HUDEP-2 (cell line): ENCODE measurements at regions not wholly inside any gene's neighbourhood (a gene's known extent, or its start where the extent isn't known, plus 50 kb on each side); places are given as distances from the start of the nearest gene placed in this dataset.

ENCODE experiments used
- DNase-seq, 76 experiments: peaks; one replicate each; lab custom pipeline; 2025; ENCODE audit not compliant: unreplicated experiment in 76 of 76; lab: John Stamatoyannopoulos, UW

DNA sequence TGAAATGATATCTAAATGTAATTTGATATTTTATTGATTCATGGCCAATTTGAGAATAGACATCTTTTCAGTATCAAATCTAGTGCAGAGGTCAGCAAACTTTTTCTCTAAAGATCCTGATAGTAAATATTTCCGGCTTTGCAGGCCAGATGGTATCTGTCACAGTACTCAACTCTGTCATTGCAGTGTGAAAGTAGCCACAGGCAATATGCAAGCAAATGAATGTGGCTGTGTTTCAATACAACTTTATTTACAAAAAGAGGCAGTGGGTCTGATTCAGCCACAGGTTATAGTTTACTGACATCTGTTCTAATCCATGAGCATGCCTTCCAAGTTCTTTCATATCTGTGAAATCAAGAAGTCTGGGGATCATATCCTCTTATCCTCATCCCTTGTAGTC, 221.2 kb downstream of the PRDM2 start:
- DNase-seq, result no peak

- DNase-seq, result no peak
These were observed 222.6 kb downstream of the PRDM2 start for GRCh38 chr1:13922466-13923110.

DNA sequence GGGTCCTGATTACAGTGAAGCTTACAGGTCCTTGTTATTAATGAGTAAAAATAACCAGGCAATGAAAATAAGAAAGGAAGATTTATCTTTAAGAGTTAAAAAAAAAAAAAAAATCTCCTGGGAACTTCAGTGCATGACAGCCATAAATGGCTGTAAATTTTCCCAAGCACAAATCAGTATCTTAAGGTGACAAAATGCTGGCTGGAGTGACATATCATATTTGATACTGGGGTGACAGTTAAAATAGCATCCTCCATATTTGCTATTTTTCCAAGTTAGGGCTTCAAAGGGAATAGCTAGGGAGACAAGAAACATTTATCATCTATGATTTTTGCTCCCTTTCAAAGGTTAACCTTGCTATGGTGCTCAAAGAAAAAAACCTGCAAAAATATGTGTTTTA, 226.6 kb downstream of the PRDM2 start:
- DNase-seq, result no peak

DNA sequence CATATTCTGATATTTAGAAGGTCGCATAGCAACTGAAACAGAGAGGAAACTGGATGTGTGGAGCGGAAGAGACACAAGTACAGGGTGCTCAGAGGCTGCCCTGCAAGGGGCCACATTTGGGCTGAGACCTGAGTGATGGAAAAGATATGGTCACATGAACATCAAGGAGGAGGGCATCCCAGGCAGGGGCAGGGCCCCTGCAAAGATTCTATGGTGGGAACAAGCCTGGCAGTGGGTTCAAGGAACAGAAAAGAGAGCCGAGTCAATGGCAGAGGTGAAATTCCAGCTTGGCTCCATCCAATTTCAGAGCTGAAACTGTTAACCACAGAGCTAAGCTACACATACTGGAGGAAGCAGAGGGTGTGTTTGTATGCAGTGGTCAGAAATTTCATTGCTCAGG, 227.7 kb downstream of the PRDM2 start:
- no peak for DNase-seq

- no peak for DNase-seq
These were observed 229.3 kb downstream of the PRDM2 start for GRCh38 chr1:13929313-13929712.

DNA sequence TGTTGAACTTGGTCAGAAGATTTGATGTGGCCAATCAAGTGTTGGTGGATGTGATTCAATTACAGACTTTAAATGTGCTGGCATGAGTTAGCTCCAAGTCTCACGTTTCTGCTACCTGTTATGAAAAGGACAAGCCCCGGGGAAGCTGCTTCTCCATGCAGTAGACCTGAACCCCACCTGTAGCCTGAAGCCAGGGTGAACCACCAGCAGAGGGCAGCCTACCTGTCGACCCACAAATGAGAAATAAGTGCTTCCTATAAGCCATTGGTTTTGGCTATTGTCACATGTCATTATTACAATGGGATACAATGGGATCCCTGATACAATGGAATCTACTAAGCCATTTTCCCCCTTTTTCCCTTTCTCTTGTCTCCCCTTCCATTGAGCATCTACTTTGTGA, 230.2 kb downstream of the PRDM2 start:
- DNase-seq, result peak in 1 of 76 experiments; percentile 4

GRCh38 chr1:13931226-13931625, 231.2 kb downstream of the PRDM2 start:
- DNase-seq, result no peak

DNA sequence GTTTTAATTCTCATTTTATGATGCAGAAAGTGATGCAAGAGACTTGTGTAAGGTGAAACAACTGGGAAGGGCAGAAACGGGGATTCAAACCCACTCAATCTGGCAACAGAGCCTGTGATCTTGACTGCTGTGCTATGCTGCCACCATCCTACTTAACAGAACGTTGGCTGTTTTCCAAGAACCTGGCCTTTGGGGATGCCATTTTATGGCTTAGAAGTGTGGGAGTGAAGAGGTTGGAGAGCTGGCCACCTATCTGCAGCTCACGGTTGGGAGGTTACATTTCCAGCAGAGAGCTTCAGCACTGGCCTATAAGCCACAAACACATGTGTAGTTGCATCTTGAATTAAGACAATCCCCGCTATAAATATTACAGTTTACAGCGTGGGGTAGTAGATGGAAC, 235.3 kb downstream of the PRDM2 start:
- DNase-seq, result no peak

GRCh38 chr1:13941315-13941714, 241.3 kb downstream of the PRDM2 start:
- DNase-seq, result no peak

DNA sequence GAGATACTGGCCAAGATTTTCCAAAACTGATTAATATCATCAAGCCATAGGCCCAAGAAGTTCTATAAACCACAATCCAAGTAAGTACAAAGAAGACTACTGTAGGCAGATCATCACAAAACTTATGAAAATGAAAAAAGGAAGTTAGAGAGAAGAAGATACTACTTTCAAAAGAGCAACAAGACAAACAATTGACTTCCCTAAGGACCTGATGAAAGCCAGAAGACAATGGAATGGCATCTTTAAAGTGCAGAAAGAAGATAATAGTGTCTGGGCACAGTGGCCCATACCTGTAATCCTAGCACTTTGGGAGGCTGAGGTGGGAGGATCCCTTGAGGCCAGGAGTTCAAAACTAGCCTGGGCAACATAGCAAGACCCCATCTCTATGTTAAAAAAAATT, 243.1 kb downstream of the PRDM2 start:
- DNase-seq, result no peak

DNA sequence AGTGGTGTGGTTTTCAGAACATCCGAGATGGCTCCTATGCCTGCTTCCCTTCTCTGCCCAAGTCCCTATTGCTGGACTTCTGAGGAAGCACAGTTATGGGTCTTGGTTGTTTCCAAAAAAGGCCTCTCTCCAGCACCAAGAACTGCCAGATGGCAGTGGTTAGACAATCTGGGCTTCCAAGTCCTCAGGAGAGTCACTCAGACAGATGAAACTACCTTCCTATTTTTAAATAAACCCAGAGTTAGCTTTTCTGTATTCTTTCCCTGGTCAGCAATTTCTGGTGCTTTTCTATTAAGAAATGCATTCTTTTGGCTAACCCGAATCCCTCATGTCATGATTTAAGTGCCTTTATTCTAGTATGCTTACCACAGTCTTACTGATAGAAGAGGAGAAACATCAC, 245.9 kb downstream of the PRDM2 start:
- DNase-seq, result no peak

GRCh38 chr1:13947658-13948057, 247.7 kb downstream of the PRDM2 start:
- peak in 9 of 76 experiments; percentile 7 to 54 (median 13) for DNase-seq

- no peak for DNase-seq
These were observed 248.4 kb downstream of the PRDM2 start for GRCh38 chr1:13948396-13948795.

DNA sequence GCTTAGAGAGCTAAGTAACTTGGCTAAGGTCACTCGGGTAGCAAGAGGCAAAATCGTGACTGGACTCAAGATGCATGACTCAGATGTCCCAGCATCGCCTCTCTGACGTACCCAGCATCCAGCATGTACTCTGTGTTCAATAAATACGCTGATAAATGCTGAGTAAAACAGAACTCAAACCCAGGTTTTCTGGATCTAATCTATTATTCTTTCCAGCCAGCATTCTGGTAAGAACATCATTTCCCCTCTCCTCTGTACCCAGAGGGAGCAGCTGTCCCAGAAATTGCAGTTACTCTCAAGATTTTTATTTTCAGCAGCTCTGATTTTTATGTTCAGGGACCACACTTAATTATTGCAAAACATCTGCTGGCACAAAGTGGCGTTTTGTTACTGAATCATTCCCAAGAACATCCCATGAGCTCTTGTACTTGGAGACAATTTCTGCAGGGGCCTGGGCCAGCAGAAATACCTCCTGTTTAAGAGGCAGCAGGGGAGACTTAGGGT, 249.0 kb downstream of the PRDM2 start:
- no peak for DNase-seq

DNA sequence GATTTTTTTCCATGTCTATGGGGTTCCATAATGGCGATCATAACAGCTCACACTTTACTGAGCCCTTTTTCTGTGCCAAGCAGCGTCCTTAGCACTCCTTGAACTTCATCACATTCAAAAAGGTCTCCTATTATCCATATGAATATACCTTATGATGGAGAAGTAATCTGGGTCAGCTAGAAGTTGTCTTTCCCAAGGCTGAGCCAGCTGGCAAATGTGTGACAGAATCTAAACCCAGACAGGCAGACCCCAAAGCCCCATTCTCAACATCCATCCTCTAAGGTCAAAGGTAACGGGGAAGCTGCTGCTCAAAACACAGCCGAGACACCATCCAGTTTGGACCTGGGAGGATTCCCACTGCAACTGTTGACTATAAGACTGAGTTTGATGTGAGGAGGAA, 249.6 kb downstream of the PRDM2 start:
- DNase-seq, result no peak

DNA sequence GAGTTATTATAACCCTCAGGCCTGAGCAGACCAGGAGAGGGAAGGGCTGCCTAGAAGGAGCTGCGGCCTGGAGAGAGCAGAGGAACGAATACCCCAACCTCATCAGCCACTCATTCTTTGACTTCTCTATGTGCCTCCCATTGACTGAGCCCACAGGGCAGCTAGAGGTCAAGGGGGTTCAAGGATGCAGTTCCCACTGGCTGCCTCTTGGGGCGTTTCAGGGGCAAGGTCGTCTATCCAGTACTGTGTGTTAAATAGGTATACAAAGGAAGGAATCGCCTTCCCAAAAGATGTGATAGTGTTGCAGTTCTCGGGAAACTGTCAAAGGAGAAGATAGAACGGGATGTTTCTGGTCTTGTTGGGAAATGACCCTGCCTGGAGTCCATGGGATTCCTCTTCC, 250.6 kb downstream of the PRDM2 start:
- peak in 5 of 76 experiments; percentile 0 to 15 (median 4) for DNase-seq

- DNase-seq, result no peak
These were observed 252.1 kb downstream of the PRDM2 start for GRCh38 chr1:13951793-13952751.

- no peak for DNase-seq
These were observed 253.0 kb downstream of the PRDM2 start for GRCh38 chr1:13952985-13953384.

DNA sequence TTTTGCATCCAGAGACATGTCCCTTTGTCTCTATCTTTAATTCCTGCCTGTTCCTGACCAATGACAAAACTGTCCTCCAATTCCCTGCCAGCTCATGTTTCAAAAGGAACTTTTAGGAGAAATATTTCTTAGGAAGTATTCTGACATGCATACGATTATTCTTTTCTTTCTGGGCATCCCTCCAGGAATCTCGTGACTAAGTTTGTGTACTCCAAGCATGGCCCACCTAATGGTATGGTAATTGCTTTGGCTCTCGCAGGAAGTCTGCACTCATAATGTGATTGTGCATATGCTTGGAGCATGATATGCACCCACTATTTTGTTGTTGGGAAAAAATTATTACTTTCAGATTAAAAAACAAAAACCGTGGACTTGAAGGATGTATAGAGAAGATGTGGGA, 256.4 kb downstream of the PRDM2 start:
- DNase-seq, result no peak

DNA sequence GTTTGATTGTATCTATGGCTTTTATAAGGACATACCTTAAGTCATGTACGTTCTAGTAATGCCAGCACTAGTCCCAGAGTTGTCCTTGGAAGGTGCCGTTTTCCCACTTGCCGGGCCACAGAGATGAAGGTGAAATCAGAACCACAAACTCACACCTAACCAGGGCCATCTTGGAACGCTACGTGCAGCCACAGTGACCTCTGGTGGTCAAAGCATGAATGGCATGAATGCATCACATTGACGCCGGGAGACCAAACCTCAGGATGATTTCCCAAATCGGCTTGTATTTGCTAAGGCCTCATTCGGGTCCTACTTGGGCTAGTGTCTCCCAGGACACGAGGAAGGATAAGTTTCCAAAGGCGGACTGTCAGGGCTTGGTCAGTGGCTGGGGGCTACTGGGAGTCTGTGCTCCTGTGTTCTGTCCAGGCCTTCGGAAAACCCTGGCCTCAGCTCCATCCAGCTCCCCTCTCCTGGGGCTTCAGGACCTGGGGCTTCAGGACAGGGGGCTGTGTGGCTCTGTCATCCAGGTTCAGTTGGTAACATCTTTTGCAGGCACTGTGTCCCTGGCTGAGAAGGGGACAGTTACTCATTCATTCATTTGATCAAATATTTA, 260.5 kb downstream of the PRDM2 start:
- DNase-seq, result peak in 39 of 76 experiments; percentile 2 to 60 (median 14)

GRCh38 chr1:13964768-13965167, 264.8 kb downstream of the PRDM2 start:
- no peak for DNase-seq
